AG04450 (cell line): ENCODE measurements at regions not wholly inside any gene's neighbourhood (a gene's known extent, or its start where the extent isn't known, plus 50 kb on each side); places are given as distances from the start of the nearest gene placed in this dataset.

Source experiments
- CTCF ChIA-PET: fragments of 300-600, 350-600 bp; formaldehyde crosslinking; extraction: SDS; loops from one replicate; lab custom pipeline; 2022; ENCODE audit warnings: antibody characterized with exemption, inconsistent platforms; lab: Charles Lee
- POLR2A ChIA-PET: fragments of 350-600 bp; formaldehyde crosslinking; extraction: SDS; loops from one replicate; lab custom pipeline; 2021; ENCODE audit warnings: antibody characterized with exemption, inconsistent platforms; lab: Yijun Ruan, JAX
- DNase-seq: peaks from one replicate; pipeline ENCODE4 v3.0.0-alpha.2; 2011; ENCODE audit warnings: low read depth, low spot score
- H3K27ac ChIP-seq: one replicate; pipeline ENCODE4 v1.5.1; 2012; ENCODE audit warnings: low read depth, low read length, control low read depth
- H3K27me3 ChIP-seq: one replicate; pipeline ENCODE4 v1.6.0; 2012; ENCODE audit warnings: low read length; ENCODE audit not compliant: control insufficient read depth, insufficient read depth
- H3K4me3 ChIP-seq: 2 replicates; pipeline ENCODE4 v1.5.1; 2011; ENCODE audit warnings: mild to moderate bottlenecking, low read depth, low read length, control low read depth
- H3K9me3 ChIP-seq: 2 replicates; pipeline ENCODE4 v1.5.1; 2012; ENCODE audit warnings: low read length; ENCODE audit not compliant: control insufficient read depth, insufficient read depth
- TF ChIP-seq, protein P1 (sequence below): IDR thresholded peaks from 2 replicates; pipeline ENCODE4 v1.5.1; 2011; ENCODE audit warnings: low read depth, low read length, control low read depth, inconsistent platforms

DNA sequence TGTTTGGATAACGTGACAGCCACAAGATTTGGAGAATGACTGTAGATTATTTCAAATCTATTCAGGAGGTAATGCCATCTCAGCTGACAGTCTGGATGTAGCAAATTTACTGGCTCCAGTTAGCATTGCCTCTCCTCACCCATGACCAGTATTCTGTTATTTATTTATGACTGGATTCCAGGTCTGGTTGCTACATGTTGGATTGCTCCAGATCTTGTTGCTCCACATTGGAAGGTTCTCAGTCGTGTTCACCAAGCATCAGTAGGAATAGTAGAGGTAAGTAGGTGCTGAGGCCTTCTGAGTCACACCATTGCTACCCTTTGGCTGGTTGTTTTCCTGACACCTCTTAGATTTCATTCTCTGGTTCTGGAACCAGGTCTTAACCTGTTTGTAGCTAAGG is 69.5 kb upstream of the ELOVL5 start:
- Histone ChIP-seq H3K27me3 (peaks cover 30% of the 10 kb centered on the region), H3K9me3 (no peaks in the 10 kb centered on the region), H3K27ac (no peak overlapping the region), H3K4me3 (no peak overlapping the region)
- TF ChIP-seq, protein P1, sequence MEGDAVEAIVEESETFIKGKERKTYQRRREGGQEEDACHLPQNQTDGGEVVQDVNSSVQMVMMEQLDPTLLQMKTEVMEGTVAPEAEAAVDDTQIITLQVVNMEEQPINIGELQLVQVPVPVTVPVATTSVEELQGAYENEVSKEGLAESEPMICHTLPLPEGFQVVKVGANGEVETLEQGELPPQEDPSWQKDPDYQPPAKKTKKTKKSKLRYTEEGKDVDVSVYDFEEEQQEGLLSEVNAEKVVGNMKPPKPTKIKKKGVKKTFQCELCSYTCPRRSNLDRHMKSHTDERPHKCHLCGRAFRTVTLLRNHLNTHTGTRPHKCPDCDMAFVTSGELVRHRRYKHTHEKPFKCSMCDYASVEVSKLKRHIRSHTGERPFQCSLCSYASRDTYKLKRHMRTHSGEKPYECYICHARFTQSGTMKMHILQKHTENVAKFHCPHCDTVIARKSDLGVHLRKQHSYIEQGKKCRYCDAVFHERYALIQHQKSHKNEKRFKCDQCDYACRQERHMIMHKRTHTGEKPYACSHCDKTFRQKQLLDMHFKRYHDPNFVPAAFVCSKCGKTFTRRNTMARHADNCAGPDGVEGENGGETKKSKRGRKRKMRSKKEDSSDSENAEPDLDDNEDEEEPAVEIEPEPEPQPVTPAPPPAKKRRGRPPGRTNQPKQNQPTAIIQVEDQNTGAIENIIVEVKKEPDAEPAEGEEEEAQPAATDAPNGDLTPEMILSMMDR, result no peak
- ChIA-PET CTCF (interaction anchor here (0.6 kb wide), 1 partner anchor 248 kb away, joined by 3 read pairs; no protein-coding TSS in a partner anchor), POLR2A (no interaction called here)
- DNase-seq, result no peak

DNA sequence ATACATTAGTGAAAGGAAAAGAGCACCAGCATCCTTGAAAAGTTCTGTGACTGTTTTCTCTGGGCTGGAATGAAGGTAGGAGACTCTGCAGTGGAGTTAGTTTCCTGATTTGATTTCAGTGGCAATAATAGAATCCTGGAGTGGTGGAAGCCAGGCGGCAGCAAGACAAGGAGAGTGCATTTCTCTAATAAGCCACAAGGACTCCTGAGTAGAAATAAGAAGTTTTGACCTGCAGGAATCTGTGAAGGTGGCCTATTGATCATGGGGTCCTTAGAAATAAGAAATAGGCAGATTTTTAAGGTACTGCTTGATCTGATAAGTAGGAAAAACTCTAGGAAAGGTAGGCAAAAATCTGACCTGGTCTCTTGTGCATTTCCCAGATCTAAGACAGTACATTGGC is 68.4 kb upstream of the ELOVL5 start:
- Histone ChIP-seq H3K27me3 (peaks cover 26% of the 10 kb centered on the region), H3K9me3 (no peaks in the 10 kb centered on the region), H3K4me3 (no peak overlapping the region), H3K27ac (no peak overlapping the region)
- ChIA-PET CTCF (no interaction called here), POLR2A (no interaction called here)
- TF ChIP-seq, protein P1, result no peak
- DNase-seq, result no peak

DNA sequence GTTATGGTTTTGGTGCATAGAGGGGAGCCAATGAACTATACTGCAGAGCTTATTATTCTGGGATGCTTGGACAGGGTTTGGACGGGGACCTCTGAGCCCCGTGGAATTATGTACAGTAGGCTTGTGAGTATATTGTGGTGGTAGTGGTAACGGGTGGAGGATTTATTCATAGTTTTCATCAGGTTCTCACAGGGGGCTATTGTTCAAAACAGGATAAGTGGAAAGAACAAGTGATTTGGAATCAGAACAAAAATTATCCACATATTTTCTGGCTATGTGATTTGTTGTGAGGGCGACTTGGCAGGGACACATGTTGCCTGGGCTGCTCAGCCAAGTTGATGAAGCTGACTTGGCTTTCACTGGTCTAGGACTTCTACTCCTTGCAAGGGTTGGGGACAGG is 64.6 kb upstream of the ELOVL5 start:
- CTCF ChIA-PET, result interaction anchor here (1.5 kb wide), 1 partner anchor 71 kb away, joined by 3 read pairs; no protein-coding TSS in a partner anchor

DNA sequence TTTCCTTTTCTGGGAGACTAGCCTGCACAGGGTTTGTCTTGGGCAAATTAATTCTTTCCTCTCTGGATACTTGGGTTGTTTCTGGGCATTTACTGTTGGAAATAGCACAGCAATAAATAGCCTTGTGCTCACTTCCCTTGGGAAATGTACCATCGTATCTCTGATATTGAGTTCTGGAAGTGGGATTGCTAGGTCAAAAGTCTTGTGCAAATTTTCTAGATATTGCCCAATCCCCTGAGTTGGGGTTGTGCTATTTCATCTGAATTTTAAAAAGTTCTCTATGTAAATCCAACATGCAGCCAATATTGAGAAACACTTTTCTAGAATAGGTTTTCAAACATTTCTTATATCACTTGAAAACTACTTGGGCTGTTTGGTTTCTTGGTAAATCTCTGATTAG is 64.0 kb upstream of the ELOVL5 start:
- peaks cover 13% of the 10 kb centered on the region for H3K27me3 ChIP-seq
- CTCF ChIA-PET, result interaction anchor here (1.5 kb wide), 1 partner anchor 71 kb away, joined by 3 read pairs; no protein-coding TSS in a partner anchor

More for the DNA sequence above, 64.6 kb upstream of the ELOVL5 start:
- no peak overlapping the region for H3K4me3 ChIP-seq
- no peaks in the 10 kb centered on the region for H3K9me3 ChIP-seq
- POLR2A ChIA-PET, result no interaction called here
- TF ChIP-seq, protein P1, result no peak
- no peak overlapping the region for H3K27ac ChIP-seq
- peaks cover 14% of the 10 kb centered on the region for H3K27me3 ChIP-seq
- DNase-seq, result no peak

DNA sequence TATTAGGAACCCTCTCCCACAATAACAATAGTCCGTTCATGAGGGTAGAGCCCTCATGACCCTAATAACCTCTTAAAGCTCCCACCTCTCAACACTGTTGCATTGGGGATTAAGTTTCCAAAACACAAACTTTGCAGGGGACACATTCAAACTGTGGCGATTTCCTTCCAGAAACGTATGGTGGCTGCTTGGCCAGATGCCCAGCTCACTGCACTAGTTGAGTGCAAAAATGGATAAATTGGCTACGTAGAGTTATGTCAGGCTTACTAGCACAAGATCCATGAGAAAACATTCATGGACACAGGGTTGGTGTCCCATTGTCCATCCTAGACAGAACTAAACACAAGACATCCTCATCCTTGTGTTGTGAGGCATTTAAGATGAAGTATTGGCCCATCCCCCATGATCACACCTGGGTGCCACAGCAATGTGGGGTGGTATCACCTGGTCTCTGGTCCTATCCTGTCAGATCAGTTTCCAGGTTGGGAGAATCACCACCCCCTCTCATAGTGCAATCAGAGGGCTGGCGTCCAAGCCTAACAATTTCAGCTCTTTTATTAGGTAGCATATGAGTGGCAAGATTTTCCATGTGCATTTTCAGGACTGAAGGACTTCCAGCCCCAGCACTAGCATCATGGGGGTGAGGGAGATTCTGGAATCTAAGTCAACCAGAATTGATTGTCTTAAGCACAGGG is 63.4 kb upstream of the ELOVL5 start:
- Histone ChIP-seq H3K27ac (no peak overlapping the region), H3K9me3 (no peaks in the 10 kb centered on the region), H3K4me3 (no peak overlapping the region), H3K27me3 (peaks cover 17% of the 10 kb centered on the region)
- TF ChIP-seq, protein P1, result no peak
- no peak for DNase-seq
- ChIA-PET POLR2A (no interaction called here), CTCF (interaction anchor here (1.1 to 4.9 kb wide), 8 partner anchors 15 to 242 kb away, joined by 3 to 49 read pairs (median 6); no protein-coding TSS in a partner anchor)

More for the DNA sequence above, 64.0 kb upstream of the ELOVL5 start:
- POLR2A ChIA-PET, result no interaction called here
- H3K9me3 ChIP-seq, result no peaks in the 10 kb centered on the region
- TF ChIP-seq, protein P1, result no peak
- H3K27ac ChIP-seq, result no peak overlapping the region
- DNase-seq, result no peak
- H3K4me3 ChIP-seq, result no peak overlapping the region
